ENCODE measurements at regions not wholly inside any gene's neighbourhood (a gene's known extent, or its start where the extent isn't known, plus 50 kb on each side); places are given as distances from the start of the nearest gene placed in this dataset.

- no peak for DNase-seq (ENCODE audit: low spot score)
Measured at GRCh38 chr3:152100491-152101132, 168.1 kb upstream of the MBNL1 start.

- DNase-seq (ENCODE audit: low spot score), result no peak
Measured at GRCh38 chr3:152102410-152102809, 166.3 kb upstream of the MBNL1 start.

- DNase-seq (ENCODE audit: low spot score), result no peak
Measured at GRCh38 chr3:152103257-152103656, 165.5 kb upstream of the MBNL1 start.

- no peak for DNase-seq (ENCODE audit: low spot score)
Measured at GRCh38 chr3:152104847-152105415, 163.8 kb upstream of the MBNL1 start.

GRCh38 chr3:152105446-152105845, 163.3 kb upstream of the MBNL1 start:
- no peak for DNase-seq (ENCODE audit: low spot score)

GRCh38 chr3:152109038-152109437, 159.7 kb upstream of the MBNL1 start:
- no peak for DNase-seq (ENCODE audit: low spot score)

GRCh38 chr3:152113413-152113812, 155.3 kb upstream of the MBNL1 start:
- DNase-seq (ENCODE audit: low spot score), result no peak

GRCh38 chr3:152113992-152114651, 154.6 kb upstream of the MBNL1 start:
- DNase-seq (ENCODE audit: low spot score), result no peak

GRCh38 chr3:152120601-152121269, 148.0 kb upstream of the MBNL1 start:
- DNase-seq (ENCODE audit: low spot score), result no peak

GRCh38 chr3:152121270-152121636, 147.5 kb upstream of the MBNL1 start:
- peak; percentile 32 for DNase-seq (ENCODE audit: low spot score)

- DNase-seq (ENCODE audit: low spot score), result no peak
Measured at GRCh38 chr3:152122851-152123250, 145.9 kb upstream of the MBNL1 start.

GRCh38 chr3:152123457-152123856, 145.3 kb upstream of the MBNL1 start:
- no peak for DNase-seq (ENCODE audit: low spot score)

GRCh38 chr3:152126260-152126659, 142.5 kb upstream of the MBNL1 start:
- no peak for DNase-seq (ENCODE audit: low spot score)

- DNase-seq (ENCODE audit: low spot score), result no peak
Measured at GRCh38 chr3:152127058-152127457, 141.7 kb upstream of the MBNL1 start.

GRCh38 chr3:152128356-152128755, 140.4 kb upstream of the MBNL1 start:
- no peak for DNase-seq (ENCODE audit: low spot score)

GRCh38 chr3:152139651-152140050, 129.1 kb upstream of the MBNL1 start:
- DNase-seq (ENCODE audit: low spot score), result no peak

GRCh38 chr3:152146461-152146860, 122.3 kb upstream of the MBNL1 start:
- no peak for DNase-seq (ENCODE audit: low spot score)

GRCh38 chr3:152147748-152148147, 121.0 kb upstream of the MBNL1 start:
- DNase-seq (ENCODE audit: low spot score), result no peak

- DNase-seq (ENCODE audit: low spot score), result no peak
Measured at GRCh38 chr3:152148579-152148978, 120.2 kb upstream of the MBNL1 start.

GRCh38 chr3:152149832-152150231, 118.9 kb upstream of the MBNL1 start:
- DNase-seq (ENCODE audit: low spot score), result no peak

- DNase-seq (ENCODE audit: low spot score), result no peak
Measured at GRCh38 chr3:152151216-152151876, 117.4 kb upstream of the MBNL1 start.
